GM12878 (cell line): ENCODE measurements at regions not wholly inside any gene's neighbourhood (a gene's known extent, or its start where the extent isn't known, plus 50 kb on each side); places are given as distances from the start of the nearest gene placed in this dataset.

ENCODE experiments used
- BMI1 ChIP-seq: fragments of 450-650 bp; IDR thresholded peaks from 2 replicates; pipeline ENCODE4 v1.6.1; 2016; ENCODE audit warnings: mild to moderate bottlenecking, moderate library complexity, borderline replicate concordance
- CBX5 ChIP-seq: sonication (generic); IDR thresholded peaks from 2 replicates; pipeline ENCODE4 v1.6.1; 2016; ENCODE audit warnings: low read depth, moderate library complexity, mild to moderate bottlenecking, inconsistent platforms
- HDGF ChIP-seq: fragments of 450-650 bp; IDR thresholded peaks from 2 replicates; pipeline ENCODE4 v1.6.1; 2016; ENCODE audit warnings: antibody characterized with exemption
- IRF5 ChIP-seq: fragments of 450-650 bp; IDR thresholded peaks from 2 replicates; pipeline ENCODE4 v1.6.1; 2017; ENCODE audit warnings: borderline replicate concordance
- MTA2 ChIP-seq: fragments of 450-650 bp; IDR thresholded peaks from 2 replicates; pipeline ENCODE4 v1.6.1; 2016; ENCODE audit warnings: low read depth, mild to moderate bottlenecking, moderate library complexity
- MYC ChIP-seq: IDR thresholded peaks from 2 replicates; pipeline ENCODE4 v1.6.1; 2011; ENCODE audit warnings: mild to moderate bottlenecking, low read length, moderate library complexity, inconsistent platforms; ENCODE audit not compliant: insufficient read depth, insufficient replicate concordance, insufficient read length, severe bottlenecking
- PRDM15 ChIP-seq: fragments of 450-650 bp; formaldehyde crosslinking; IDR thresholded peaks from 2 replicates; pipeline ENCODE4 v1.4.0; 2020; ENCODE audit warnings: mild to moderate bottlenecking, moderate library complexity
- REST ChIP-seq: IDR thresholded peaks from 2 replicates; pipeline ENCODE4 v1.6.1; 2012; ENCODE audit warnings: mild to moderate bottlenecking, low read depth, low read length
- RUNX3 ChIP-seq: IDR thresholded peaks from 2 replicates; pipeline ENCODE4 v1.6.1; 2012; ENCODE audit warnings: low read length, inconsistent platforms
- SIN3A ChIP-seq: IDR thresholded peaks from 2 replicates; pipeline ENCODE4 v1.6.1; 2012; ENCODE audit warnings: low read depth, low read length, improper control_type of control experiment
- ZBTB11 ChIP-seq: fragments of 450-650 bp; formaldehyde crosslinking; IDR thresholded peaks from 2 replicates; pipeline ENCODE4 v1.5.0; 2022; ENCODE audit warnings: mild to moderate bottlenecking, missing genetic modification characterization
- ZBTB4 ChIP-seq: fragments of 450-650 bp; formaldehyde crosslinking; IDR thresholded peaks from 2 replicates; pipeline ENCODE4 v1.4.0; 2022; ENCODE audit warnings: mild to moderate bottlenecking, moderate library complexity
- ZNF207 ChIP-seq: fragments of 450-650 bp; IDR thresholded peaks from 2 replicates; pipeline ENCODE4 v1.6.1; 2014; ENCODE audit warnings: antibody characterized with exemption, mild to moderate bottlenecking, borderline replicate concordance

GRCh38 chr6:169883316-169883715 is 131.9 kb downstream of the ERMARD start (continued):
- no peak for TF ChIP-seq BMI1
- TF ChIP-seq PRDM15 (CRISPR knock-in tag) = no peak
- no peak for TF ChIP-seq RUNX3
- TF ChIP-seq MYC = no peak
- TF ChIP-seq ZNF207 = no peak
- TF ChIP-seq MTA2 = no peak
- no peak for TF ChIP-seq CBX5
- TF ChIP-seq SIN3A = no peak
- TF ChIP-seq ZBTB11 (CRISPR knock-in tag) = no peak
- TF ChIP-seq REST = no peak
- TF ChIP-seq ZBTB4 (CRISPR knock-in tag) = no peak
- TF ChIP-seq IRF5 = no peak
- no peak for TF ChIP-seq HDGF
